GM21447 (cell line): ENCODE measurements at regions not wholly inside any gene's neighbourhood (a gene's known extent, or its start where the extent isn't known, plus 50 kb on each side); places are given as distances from the start of the nearest gene placed in this dataset.
"Not testable (repeated sequence)": the region's sequence is repeated elsewhere in the genome, so short reads cannot be mapped to it uniquely, and the experiment has no call there.

ENCODE experiments used
- ATAC-seq: cut with Tn5 transposase; IDR thresholded peaks from one replicate; pipeline ENCODE4 v1.9.1; 2021; ENCODE audit not compliant: unreplicated experiment

DNA sequence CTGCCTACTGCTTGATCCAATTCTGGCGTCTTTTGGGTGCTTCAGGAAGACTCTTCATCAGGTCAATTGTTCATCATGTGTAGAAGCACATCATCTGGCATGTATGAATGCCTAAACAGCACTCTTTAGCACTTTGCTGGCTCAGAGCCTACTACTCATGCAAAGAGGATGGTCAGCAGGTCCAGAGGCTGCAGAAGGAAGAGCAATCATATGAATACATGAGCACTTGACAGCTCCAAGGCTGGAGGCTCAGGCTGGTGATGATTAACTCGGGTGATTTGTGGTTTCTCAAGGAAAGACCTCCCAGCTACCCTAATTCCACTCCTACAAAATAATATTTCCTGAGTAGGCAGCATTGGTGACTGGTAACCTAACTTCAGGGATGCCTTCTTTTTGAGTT, 103.8 kb upstream of the CXCL13 start:
- no peak for ATAC-seq

DNA sequence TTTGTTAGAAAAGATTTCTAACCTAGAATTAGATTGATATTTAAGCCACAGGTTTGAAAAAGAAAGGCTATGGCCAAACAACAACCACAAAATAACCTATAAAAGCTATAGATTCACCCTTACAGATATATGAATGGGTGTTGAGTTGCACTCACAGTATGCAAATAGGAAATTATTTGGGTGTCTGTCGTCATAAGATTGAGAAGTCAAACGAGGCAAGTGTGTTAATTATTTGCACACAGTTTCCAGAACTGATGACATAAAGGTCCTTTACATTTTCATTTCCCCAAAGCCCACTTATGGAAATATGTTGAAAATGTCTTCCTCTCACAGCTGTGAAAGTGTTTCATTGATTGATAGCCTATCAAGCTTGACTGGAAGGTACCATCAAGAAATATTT, 101.2 kb upstream of the CXCL13 start:
- no peak for ATAC-seq

DNA sequence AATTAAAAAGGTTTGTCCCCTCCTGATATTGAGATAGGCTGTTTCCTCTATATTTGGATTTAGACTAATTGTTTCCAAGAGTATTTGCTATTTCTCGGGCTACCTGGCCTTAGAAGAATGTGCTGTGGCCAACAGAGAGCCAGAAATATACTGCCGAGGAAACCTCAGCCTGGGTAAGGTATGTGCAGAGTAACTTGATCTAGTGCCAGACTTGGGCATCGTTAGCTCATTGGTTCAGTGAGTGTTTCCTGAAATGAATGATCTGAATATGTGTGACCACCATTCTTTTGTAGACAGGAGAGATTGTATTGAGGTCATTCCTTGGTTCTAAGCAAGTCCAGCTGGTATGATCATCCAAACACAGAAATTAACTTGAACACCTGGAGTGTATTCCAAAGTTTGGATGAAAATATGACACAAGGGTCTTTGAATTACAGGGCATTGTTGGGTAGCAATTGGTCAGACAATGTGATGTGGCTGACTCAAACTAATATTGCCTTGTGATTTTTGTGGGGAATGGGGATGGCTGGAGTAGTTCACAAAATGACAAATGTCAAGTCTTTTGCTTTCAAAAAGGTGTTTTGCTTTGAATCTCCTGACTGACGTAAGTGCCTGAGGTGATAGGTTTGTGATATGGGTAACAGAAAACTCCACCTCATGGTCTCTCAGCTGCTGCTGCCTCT, 100.2 kb upstream of the CXCL13 start:
- no peak for ATAC-seq

DNA sequence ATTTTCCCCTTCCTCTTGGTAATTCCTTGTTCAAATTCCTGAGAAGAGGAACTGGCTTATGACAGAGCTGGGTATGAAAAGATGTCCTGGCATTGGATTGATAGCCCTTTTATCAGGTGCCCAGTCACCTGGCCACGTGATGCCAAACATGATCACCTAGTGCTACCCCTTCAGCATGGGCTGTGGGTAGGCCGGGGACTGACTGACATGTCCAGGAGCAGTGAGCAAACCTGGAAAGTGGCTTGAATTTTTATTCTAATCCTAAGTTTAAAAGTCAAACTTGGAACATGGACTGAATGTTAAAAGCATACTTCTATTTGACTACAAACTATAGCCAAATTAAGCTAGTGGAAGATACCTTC, 99.7 kb upstream of the CXCL13 start:
- no peak for ATAC-seq

DNA sequence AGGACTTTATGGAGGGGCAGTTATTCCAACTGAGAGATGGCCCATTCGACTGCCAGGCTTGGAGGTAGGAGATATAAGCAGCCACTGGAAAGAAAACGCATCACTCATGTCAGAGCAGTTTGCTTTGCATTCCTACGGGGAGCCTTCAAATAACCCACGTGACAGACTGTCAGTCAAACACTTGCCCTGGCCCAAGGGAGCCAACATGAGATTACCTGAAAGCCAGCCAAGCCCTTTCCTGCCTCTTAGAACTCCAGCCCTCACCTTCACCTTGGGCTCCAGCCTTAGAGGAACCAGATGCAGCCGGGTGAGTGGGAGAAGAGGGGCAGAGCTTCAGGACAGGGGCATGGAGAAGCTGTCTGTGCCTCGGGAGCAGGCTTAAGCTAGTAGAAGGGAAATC, 95.3 kb upstream of the CXCL13 start:
- no peak for ATAC-seq

DNA sequence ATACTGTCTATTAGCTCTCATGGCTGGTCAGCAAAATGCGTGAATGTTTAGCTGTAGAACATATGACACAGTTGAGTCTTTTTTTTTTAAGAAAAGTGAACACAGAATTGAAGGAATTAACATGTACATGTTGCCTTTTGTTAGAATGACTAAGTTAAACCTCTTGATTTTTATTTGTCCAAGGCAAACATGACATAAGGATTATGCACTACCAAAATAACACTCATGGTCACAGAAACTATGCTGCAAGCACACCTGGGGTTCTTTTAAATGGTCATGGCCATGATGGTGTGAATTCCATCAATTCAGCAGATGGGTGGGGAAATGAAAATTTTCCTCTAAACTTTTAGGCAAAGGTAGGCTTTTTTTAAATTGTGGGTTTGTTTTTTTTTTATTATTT, 80.1 kb upstream of the CXCL13 start:
- ATAC-seq, result no peak

DNA sequence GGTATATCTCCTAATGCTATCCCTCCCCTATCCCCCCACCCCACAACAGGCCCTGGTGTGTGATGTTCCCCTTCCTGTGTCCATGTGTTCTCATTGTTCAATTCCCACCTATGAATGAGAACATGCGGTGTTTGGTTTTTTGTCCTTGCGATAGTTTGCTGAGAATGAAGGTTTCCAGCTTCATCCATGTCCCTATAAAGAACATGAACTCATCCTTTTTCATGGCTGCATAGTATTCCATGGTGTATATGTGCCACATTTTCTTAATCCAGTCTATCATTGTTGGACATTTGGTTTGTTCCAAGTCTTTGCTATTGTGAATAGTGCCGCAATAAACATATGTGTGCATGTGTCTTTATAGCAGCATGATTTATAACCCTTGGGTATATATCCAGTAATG, 77.7 kb upstream of the CXCL13 start:
- ATAC-seq, result not testable (repeated sequence)

DNA sequence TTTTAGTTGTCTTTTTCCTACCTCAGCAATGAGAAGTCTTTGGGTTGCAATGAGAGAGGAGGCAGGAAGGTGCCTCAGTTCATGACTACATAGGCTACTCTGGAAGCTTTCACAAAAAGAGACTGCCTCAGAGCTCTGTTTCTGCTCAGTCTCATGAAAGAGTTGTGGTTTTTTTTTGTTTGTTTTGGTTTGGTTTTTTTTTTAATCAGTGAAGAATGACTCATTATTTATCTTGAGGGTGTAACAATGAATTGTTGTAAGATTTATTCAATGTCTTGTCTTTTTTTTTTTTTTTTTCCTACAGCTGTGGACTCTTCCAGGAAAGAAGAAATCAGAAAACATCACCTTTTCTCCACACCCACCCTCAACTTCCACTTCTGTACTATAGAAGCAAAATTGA, 67.5 kb upstream of the CXCL13 start:
- no peak for ATAC-seq

DNA sequence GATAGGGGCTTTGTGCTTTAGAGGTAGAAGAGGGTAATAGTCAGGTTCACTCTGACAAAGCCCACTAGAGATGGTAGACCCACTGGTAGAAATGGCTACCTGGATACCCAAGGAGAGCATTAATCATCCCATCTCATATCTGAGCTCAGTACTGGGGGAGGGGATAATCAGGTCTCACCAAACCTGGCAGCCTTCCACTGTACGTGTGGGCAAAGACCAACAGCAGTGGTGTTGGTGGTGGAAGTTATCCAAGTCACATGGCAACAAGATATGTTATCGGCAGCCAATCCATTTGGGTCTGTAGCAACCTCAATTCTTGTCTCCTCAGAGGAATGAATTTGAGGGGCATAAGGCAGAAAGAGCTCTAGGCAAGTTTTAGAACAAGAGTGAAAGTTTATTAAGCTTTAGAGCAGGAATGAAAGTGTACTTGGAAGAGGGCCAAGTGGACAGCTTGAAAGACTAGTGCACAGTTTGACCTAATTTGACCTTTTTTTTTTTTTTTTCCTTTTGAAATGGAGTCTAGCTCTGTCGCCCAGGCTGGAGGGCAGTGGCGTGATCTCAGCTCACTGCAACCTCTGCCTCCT, 67.0 kb upstream of the CXCL13 start:
- no peak for ATAC-seq
